GM23338 (cell line): ENCODE measurements at regions not wholly inside any gene's neighbourhood (a gene's known extent, or its start where the extent isn't known, plus 50 kb on each side); places are given as distances from the start of the nearest gene placed in this dataset.

Experiments used
- ATAC-seq: fragments of 200-7000 bp; cut with Tn5 transposase; 3 replicates; pipeline ENCODE4 v1.9.1; 2020
- DNase-seq: peaks from one replicate; pipeline ENCODE4 v3.0.0-alpha.2; 2015; ENCODE audit warnings: low spot score
- H2AFZ ChIP-seq: fragments of 200-600 bp; sonication (generic); 2 replicates; pipeline ENCODE4 v1.8.0; 2016; ENCODE audit warnings: antibody characterized with exemption, mild to moderate bottlenecking, moderate library complexity
- H3F3A ChIP-seq: fragments of 200-600 bp; sonication (generic); replicated peaks from 2 replicates; pipeline ENCODE4 v1.8.0; 2017; ENCODE audit warnings: antibody characterized with exemption, mixed run types, low read depth
- H3K27ac ChIP-seq: fragments of 200-600 bp; sonication (generic); 2 replicates; pipeline ENCODE4 v1.6.1; 2016; ENCODE audit warnings: low read depth
- H3K27me3 ChIP-seq: fragments of 200-600 bp; sonication (generic); 2 replicates; pipeline ENCODE4 v1.8.0; 2016; ENCODE audit warnings: mild to moderate bottlenecking, mixed run types, moderate library complexity; ENCODE audit not compliant: insufficient read depth
- H3K36me3 ChIP-seq: fragments of 200-600 bp; sonication (generic); 2 replicates; pipeline ENCODE4 v1.8.0; 2016; ENCODE audit warnings: mild to moderate bottlenecking; ENCODE audit not compliant: insufficient read depth
- H3K4me1 ChIP-seq: fragments of 200-600 bp; sonication (generic); 2 replicates; pipeline ENCODE4 v1.8.0; 2016; ENCODE audit warnings: mild to moderate bottlenecking, moderate library complexity; ENCODE audit not compliant: insufficient read depth
- H3K4me2 ChIP-seq: fragments of 200-600 bp; sonication (generic); 2 replicates; pipeline ENCODE4 v1.7.1; 2017; ENCODE audit warnings: mixed run types
- H3K4me3 ChIP-seq: fragments of 200-600 bp; sonication (generic); 2 replicates; pipeline ENCODE4 v1.6.1; 2016; ENCODE audit warnings: mixed run types
- H3K79me2 ChIP-seq: fragments of 200-600 bp; sonication (generic); replicated peaks from 2 replicates; pipeline ENCODE4 v1.8.0; 2017; ENCODE audit warnings: mild to moderate bottlenecking; ENCODE audit not compliant: insufficient read depth
- H3K9me2 ChIP-seq: fragments of 200-600 bp; sonication (generic); 2 replicates; pipeline ENCODE4 v1.8.0; 2017; ENCODE audit not compliant: insufficient read depth
- H4K20me1 ChIP-seq: fragments of 200-600 bp; sonication (generic); replicated peaks from 2 replicates; pipeline ENCODE4 v1.8.0; 2017; ENCODE audit warnings: mild to moderate bottlenecking; ENCODE audit not compliant: insufficient read depth
- H3K27ac Mint-ChIP-seq: 2 replicates; pipeline ENCODE4 v1.8.0; 2020; ENCODE audit warnings: inconsistent platforms, mild to moderate bottlenecking, moderate library complexity, mixed read lengths
- H3K27me3 Mint-ChIP-seq: 3 replicates; pipeline ENCODE4 v1.8.0; 2022; ENCODE audit warnings: low read depth, mild to moderate bottlenecking, moderate library complexity, mixed read lengths, inconsistent platforms; ENCODE audit not compliant: insufficient read depth, poor library complexity
- H3K36me3 Mint-ChIP-seq: 3 replicates; pipeline ENCODE4 v1.8.0; 2021; ENCODE audit warnings: low read depth, mild to moderate bottlenecking, inconsistent platforms, moderate library complexity, mixed read lengths
- H3K4me1 Mint-ChIP-seq: 3 replicates; pipeline ENCODE4 v1.8.0; 2020; ENCODE audit warnings: mild to moderate bottlenecking, inconsistent platforms, mixed read lengths
- H3K4me3 Mint-ChIP-seq: 3 replicates; pipeline ENCODE4 v1.8.0; 2021; ENCODE audit warnings: moderate library complexity, mild to moderate bottlenecking, inconsistent platforms, mixed read lengths
- H3K9me3 Mint-ChIP-seq: 3 replicates; pipeline ENCODE4 v1.8.0; 2020; ENCODE audit warnings: moderate library complexity, mild to moderate bottlenecking, inconsistent platforms, mixed read lengths
- CREB1 ChIP-seq: fragments of 250-450 bp; sonication (Bioruptor Pico); IDR thresholded peaks from 2 replicates; pipeline ENCODE4 v1.5.0; 2020; ENCODE audit warnings: low read depth, mild to moderate bottlenecking, moderate library complexity
- ETS1 ChIP-seq: IDR thresholded peaks from 2 replicates; pipeline ENCODE4 v1.6.1; 2016; ENCODE audit warnings: antibody characterized with exemption
- EZH2phosphoT487 ChIP-seq: fragments of 200-600 bp; sonication (generic); IDR thresholded peaks from one replicate; pipeline ENCODE4 v1.8.1; 2018; ENCODE audit warnings: antibody characterized with exemption; ENCODE audit not compliant: unreplicated experiment
- NANOG ChIP-seq: IDR thresholded peaks from 2 replicates; pipeline ENCODE4 v1.6.1; 2016; ENCODE audit warnings: antibody characterized with exemption, borderline replicate concordance
- STAT1 ChIP-seq: IDR thresholded peaks from one replicate; pipeline ENCODE4 v1.6.1; 2016; ENCODE audit warnings: antibody characterized with exemption; ENCODE audit not compliant: unreplicated experiment
- ZNF114 ChIP-seq: fragments of 250-450 bp; sonication (Bioruptor Pico); IDR thresholded peaks from 2 replicates; pipeline ENCODE4 v1.5.0; 2020; ENCODE audit warnings: mild to moderate bottlenecking, moderate library complexity
- ZNF331 ChIP-seq: fragments of 250-450 bp; sonication (Bioruptor Pico); IDR thresholded peaks from 2 replicates; pipeline ENCODE4 v1.5.0; 2020; ENCODE audit warnings: low read depth, mild to moderate bottlenecking, moderate library complexity
- TF ChIP-seq, protein P1 (sequence below), 2 experiments: fragments of 200-600 bp in 1 of 2; sonication (generic) in 1 of 2; conservative IDR thresholded peaks; 2 replicates each; pipeline versions ENCODE4 v1.5.1 to v1.6.1; 2016 to 2017; ENCODE audit warnings: antibody characterized with exemption in 2 of 2, low read depth in 2 of 2, mild to moderate bottlenecking in 2 of 2, moderate library complexity in 1 of 2
- TF ChIP-seq, protein P2 (sequence below): IDR thresholded peaks from one replicate; pipeline ENCODE4 v1.6.1; 2018; ENCODE audit warnings: antibody characterized with exemption; ENCODE audit not compliant: unreplicated experiment

- TF ChIP-seq, protein P1, sequence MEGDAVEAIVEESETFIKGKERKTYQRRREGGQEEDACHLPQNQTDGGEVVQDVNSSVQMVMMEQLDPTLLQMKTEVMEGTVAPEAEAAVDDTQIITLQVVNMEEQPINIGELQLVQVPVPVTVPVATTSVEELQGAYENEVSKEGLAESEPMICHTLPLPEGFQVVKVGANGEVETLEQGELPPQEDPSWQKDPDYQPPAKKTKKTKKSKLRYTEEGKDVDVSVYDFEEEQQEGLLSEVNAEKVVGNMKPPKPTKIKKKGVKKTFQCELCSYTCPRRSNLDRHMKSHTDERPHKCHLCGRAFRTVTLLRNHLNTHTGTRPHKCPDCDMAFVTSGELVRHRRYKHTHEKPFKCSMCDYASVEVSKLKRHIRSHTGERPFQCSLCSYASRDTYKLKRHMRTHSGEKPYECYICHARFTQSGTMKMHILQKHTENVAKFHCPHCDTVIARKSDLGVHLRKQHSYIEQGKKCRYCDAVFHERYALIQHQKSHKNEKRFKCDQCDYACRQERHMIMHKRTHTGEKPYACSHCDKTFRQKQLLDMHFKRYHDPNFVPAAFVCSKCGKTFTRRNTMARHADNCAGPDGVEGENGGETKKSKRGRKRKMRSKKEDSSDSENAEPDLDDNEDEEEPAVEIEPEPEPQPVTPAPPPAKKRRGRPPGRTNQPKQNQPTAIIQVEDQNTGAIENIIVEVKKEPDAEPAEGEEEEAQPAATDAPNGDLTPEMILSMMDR (conservative IDR thresholded peaks at IDR 0.05; ENCODE audit: low read depth in 2 of 2): no peak
- no peak for TF ChIP-seq ZNF331 (CRISPR knock-in tag)
- no peak for TF ChIP-seq EZH2phosphoT487
- no peak for TF ChIP-seq STAT1
- TF ChIP-seq ZNF114: no peak
- TF ChIP-seq, protein P2, sequence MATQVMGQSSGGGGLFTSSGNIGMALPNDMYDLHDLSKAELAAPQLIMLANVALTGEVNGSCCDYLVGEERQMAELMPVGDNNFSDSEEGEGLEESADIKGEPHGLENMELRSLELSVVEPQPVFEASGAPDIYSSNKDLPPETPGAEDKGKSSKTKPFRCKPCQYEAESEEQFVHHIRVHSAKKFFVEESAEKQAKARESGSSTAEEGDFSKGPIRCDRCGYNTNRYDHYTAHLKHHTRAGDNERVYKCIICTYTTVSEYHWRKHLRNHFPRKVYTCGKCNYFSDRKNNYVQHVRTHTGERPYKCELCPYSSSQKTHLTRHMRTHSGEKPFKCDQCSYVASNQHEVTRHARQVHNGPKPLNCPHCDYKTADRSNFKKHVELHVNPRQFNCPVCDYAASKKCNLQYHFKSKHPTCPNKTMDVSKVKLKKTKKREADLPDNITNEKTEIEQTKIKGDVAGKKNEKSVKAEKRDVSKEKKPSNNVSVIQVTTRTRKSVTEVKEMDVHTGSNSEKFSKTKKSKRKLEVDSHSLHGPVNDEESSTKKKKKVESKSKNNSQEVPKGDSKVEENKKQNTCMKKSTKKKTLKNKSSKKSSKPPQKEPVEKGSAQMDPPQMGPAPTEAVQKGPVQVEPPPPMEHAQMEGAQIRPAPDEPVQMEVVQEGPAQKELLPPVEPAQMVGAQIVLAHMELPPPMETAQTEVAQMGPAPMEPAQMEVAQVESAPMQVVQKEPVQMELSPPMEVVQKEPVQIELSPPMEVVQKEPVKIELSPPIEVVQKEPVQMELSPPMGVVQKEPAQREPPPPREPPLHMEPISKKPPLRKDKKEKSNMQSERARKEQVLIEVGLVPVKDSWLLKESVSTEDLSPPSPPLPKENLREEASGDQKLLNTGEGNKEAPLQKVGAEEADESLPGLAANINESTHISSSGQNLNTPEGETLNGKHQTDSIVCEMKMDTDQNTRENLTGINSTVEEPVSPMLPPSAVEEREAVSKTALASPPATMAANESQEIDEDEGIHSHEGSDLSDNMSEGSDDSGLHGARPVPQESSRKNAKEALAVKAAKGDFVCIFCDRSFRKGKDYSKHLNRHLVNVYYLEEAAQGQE: no peak
Observed at GRCh38 chr5:98516701-98517100, 256.8 kb upstream of the RGMB start (continued).

DNA sequence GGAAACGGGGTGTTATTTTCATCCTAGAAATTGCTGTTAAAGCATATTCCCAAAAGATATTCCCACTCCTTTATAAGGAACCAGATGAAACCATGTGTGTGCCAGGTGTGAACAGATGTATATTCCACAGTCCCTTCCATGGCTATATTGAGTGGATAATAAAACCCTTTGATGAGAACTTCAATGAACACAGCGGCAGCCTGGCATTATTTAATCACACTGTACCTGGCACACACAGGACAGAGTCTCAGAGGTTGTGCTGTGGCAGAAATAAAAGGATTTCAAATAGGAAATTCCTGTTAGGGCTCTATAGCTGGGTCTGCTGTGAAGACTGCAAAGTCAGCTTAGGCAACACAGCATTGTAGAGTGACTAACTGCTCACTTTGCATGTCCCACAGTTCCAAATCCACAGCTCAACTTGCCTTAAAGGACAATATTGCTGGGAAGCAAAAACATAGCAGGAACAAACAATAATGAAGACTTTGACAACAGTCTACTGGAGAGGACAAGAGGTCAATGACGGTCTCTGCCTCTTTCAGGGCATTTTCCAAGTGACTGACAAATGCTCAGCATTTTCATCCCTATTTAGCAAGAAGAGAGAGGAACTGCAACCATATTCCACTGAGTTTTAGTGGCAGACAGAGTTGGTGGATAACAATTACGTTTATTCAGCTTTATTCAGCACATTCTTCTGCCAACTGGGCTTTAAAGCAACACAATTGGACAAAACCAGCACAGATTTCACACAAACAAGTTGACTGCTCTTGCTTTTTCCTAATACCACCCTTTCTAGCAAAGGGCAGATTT lies 255.7 kb upstream of the RGMB start:
- H3K27me3 ChIP-seq: no peaks in the 10 kb centered on the region
- no peak overlapping the region for H3K4me2 ChIP-seq
- Mint-ChIP-seq H3K4me1 (peaks cover 8% of the 10 kb centered on the region), H3K36me3 (no peaks in the 10 kb centered on the region), H3K27ac (0 out of 2 replicates have a peak overlapping the region, but pooled peaks have one; percentile 35), H3K9me3 (no peaks in the 10 kb centered on the region), H3K27me3 (peaks cover 4% of the 10 kb centered on the region), H3K4me3 (no peak overlapping the region)
- no peaks in the 10 kb centered on the region for H4K20me1 ChIP-seq
- no peaks in the 10 kb centered on the region for H3K79me2 ChIP-seq
- ATAC-seq (no peak), DNase-seq (no peak)
- H3F3A ChIP-seq: no peaks in the 10 kb centered on the region
- H2AFZ ChIP-seq: no peak overlapping the region; the same call in 1 of the 2 replicates
- H3K9me2 ChIP-seq: no peaks in the 10 kb centered on the region
- no peaks in the 10 kb centered on the region for H3K36me3 ChIP-seq
- H3K4me3 ChIP-seq: no peak overlapping the region
- TF ChIP-seq NANOG: no peak
- no peak for TF ChIP-seq ZNF114
- TF ChIP-seq STAT1: no peak
- TF ChIP-seq ZNF331 (CRISPR knock-in tag): no peak
- no peak for TF ChIP-seq ETS1
- TF ChIP-seq CREB1 (CRISPR knock-in tag): no peak
- H3K4me1 ChIP-seq: peaks cover 7% of the 10 kb centered on the region
- no peak overlapping the region for H3K27ac ChIP-seq
